Jurkat, Clone E6-1 (cell line): ENCODE measurements at regions not wholly inside any gene's neighbourhood (a gene's known extent, or its start where the extent isn't known, plus 50 kb on each side); places are given as distances from the start of the nearest gene placed in this dataset.

ENCODE experiments used
- DNase-seq: peaks from one replicate; pipeline ENCODE4 v3.0.0-alpha.2; 2011; ENCODE audit warnings: low read depth, low spot score
- H3K4me3 ChIP-seq: 2 replicates; pipeline ENCODE4 v1.5.1; 2011; ENCODE audit warnings: mild to moderate bottlenecking, low read length, control low read depth, moderate library complexity

GRCh38 chr6:102631921-102632320 is 1238.4 kb downstream of the GRIK2 start:
- H3K4me3 ChIP-seq, result no peak overlapping the region
- no peak for DNase-seq

GRCh38 chr6:102623201-102623600 is 1229.7 kb downstream of the GRIK2 start:
- H3K4me3 ChIP-seq, result no peak overlapping the region
- DNase-seq, result no peak

- peak; percentile 2 for DNase-seq
- H3K4me3 ChIP-seq, result no peak overlapping the region
Measured at GRCh38 chr6:102619585-102619984, 1226.1 kb downstream of the GRIK2 start.

- no peak for DNase-seq
- no peak overlapping the region for H3K4me3 ChIP-seq
Measured at GRCh38 chr6:102582569-102582968, 1189.1 kb downstream of the GRIK2 start.

GRCh38 chr6:102581378-102582124 is 1188.0 kb downstream of the GRIK2 start:
- no peak overlapping the region for H3K4me3 ChIP-seq
- no peak for DNase-seq

GRCh38 chr6:102571236-102571908 is 1177.9 kb downstream of the GRIK2 start:
- DNase-seq, result no peak
- H3K4me3 ChIP-seq, result no peak overlapping the region

- DNase-seq, result no peak
- H3K4me3 ChIP-seq, result no peak overlapping the region
Measured at GRCh38 chr6:102562713-102563112, 1169.2 kb downstream of the GRIK2 start.

- DNase-seq, result no peak
- no peak overlapping the region for H3K4me3 ChIP-seq
Measured at GRCh38 chr6:102553214-102553613, 1159.7 kb downstream of the GRIK2 start.

- DNase-seq, result no peak
Measured at GRCh38 chr6:102549221-102549874, 1155.8 kb downstream of the GRIK2 start.

GRCh38 chr6:102525336-102525735 is 1131.8 kb downstream of the GRIK2 start:
- no peak overlapping the region for H3K4me3 ChIP-seq
- DNase-seq, result no peak

More at GRCh38 chr6:102549221-102549874, 1155.8 kb downstream of the GRIK2 start:
- no peak overlapping the region for H3K4me3 ChIP-seq

- DNase-seq, result no peak
- H3K4me3 ChIP-seq, result no peak overlapping the region
Measured at GRCh38 chr6:102520966-102521365, 1127.5 kb downstream of the GRIK2 start.

GRCh38 chr6:102517506-102517905 is 1124.0 kb downstream of the GRIK2 start:
- H3K4me3 ChIP-seq, result no peak overlapping the region
- DNase-seq, result no peak

- H3K4me3 ChIP-seq, result no peak overlapping the region
- no peak for DNase-seq
Measured at GRCh38 chr6:102501615-102502014, 1108.1 kb downstream of the GRIK2 start.

- DNase-seq, result no peak
- no peak overlapping the region for H3K4me3 ChIP-seq
Measured at GRCh38 chr6:102494808-102495207, 1101.3 kb downstream of the GRIK2 start.

GRCh38 chr6:102493485-102493884 is 1100.0 kb downstream of the GRIK2 start:
- H3K4me3 ChIP-seq, result no peak overlapping the region
- no peak for DNase-seq

- H3K4me3 ChIP-seq, result no peak overlapping the region
- DNase-seq, result no peak
Measured at GRCh38 chr6:102488729-102489128, 1095.2 kb downstream of the GRIK2 start.

GRCh38 chr6:102485480-102485879 is 1092.0 kb downstream of the GRIK2 start:
- H3K4me3 ChIP-seq, result no peak overlapping the region
- DNase-seq, result no peak

- DNase-seq, result no peak
- H3K4me3 ChIP-seq, result no peak overlapping the region
Measured at GRCh38 chr6:102474041-102474807, 1080.7 kb downstream of the GRIK2 start.

GRCh38 chr6:102458990-102459389 is 1065.5 kb downstream of the GRIK2 start:
- no peak overlapping the region for H3K4me3 ChIP-seq
- no peak for DNase-seq

GRCh38 chr6:102438171-102438570 is 1044.7 kb downstream of the GRIK2 start:
- H3K4me3 ChIP-seq, result no peak overlapping the region
- DNase-seq, result no peak
